Neural crest cell (in vitro differentiated cells): ENCODE measurements at regions not wholly inside any gene's neighbourhood (a gene's known extent, or its start where the extent isn't known, plus 50 kb on each side); places are given as distances from the start of the nearest gene placed in this dataset.

Experiments used
- DNase-seq: peaks from one replicate; pipeline ENCODE4 v3.0.0; 2021; ENCODE audit warnings: low read depth, mixed read lengths, low spot score
- H3K27ac Mint-ChIP-seq: one replicate; pipeline ENCODE4 v1.8.0; 2021; ENCODE audit warnings: mild to moderate bottlenecking, mixed read lengths; ENCODE audit not compliant: unreplicated experiment
- H3K27me3 Mint-ChIP-seq: 2 replicates; pipeline ENCODE4 v1.8.0; 2021; ENCODE audit warnings: low read depth, mild to moderate bottlenecking, mixed read lengths
- H3K36me3 Mint-ChIP-seq: 2 replicates; pipeline ENCODE4 v1.8.0; 2021; ENCODE audit warnings: low read depth, mild to moderate bottlenecking, mixed read lengths
- H3K4me1 Mint-ChIP-seq: 2 replicates; pipeline ENCODE4 v1.8.0; 2021; ENCODE audit warnings: mixed read lengths
- H3K4me3 Mint-ChIP-seq: one replicate; pipeline ENCODE4 v1.8.0; 2021; ENCODE audit warnings: mild to moderate bottlenecking, mixed read lengths
- H3K9me3 Mint-ChIP-seq: 2 replicates; pipeline ENCODE4 v1.8.0; 2021; ENCODE audit warnings: mixed read lengths
- TF ChIP-seq, protein P1 (sequence below): fragments of 200-600 bp; sonication (generic); conservative IDR thresholded peaks from 2 replicates; pipeline ENCODE4 v1.5.0; 2021; ENCODE audit warnings: antibody characterized with exemption, mild to moderate bottlenecking

DNA sequence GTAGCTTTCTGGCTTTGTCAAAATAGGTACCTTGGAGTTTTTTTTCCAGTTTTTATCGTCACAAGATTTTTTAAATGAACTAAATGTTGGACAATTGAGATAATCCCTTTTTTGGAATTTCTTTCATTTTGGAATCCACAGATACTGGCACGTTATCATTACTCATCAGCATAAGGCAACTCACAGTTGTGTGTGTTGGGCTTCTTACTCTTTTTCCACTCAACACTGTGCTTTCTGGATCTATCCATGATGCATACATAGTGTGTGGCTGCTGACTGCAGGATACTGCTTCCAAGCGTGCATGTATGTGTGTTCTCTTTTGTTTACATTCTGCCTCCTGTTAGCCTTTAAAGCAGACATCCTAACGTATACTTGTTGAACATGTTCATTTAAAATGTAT lies 113.5 kb upstream of the FAM9A start:
- H3K4me3 Mint-ChIP-seq = no peak overlapping the region

DNA sequence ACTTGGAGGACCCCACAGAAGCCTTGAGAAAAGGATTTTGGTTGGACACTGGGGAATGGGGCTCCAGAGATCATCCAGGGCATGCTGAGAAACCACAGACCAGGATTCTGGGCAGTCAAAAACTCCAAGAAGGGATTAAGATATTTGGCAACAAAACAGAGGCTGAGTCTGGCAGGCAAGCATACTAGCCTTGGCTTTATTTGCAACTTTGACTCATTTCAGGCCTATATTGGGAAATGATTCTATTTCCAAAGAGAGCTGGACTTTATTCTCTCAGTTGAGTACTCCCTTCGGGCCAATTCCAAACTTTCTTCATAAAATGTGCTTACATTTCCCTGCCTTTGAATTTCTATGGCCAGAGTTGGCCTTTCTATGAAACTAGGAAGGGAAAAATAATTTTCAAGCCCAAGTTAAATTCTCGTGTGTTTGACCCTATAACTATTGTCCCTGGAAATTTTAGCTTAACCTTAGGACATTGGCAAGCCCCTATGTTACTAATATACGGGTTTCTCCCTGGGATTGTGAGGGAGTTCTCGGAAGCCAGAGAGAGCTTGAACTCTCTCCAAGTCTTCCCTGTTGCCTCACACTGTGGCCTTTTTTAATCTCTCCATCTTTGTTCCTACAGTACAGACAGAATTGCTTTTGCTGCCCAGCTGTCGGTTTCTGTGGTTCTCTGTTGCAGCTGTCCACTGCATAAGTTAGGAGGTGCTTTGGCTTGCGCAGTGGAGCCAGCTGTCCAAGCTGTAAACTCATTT lies 112.6 kb upstream of the FAM9A start:
- Mint-ChIP-seq H3K27me3 (no peaks in the 10 kb centered on the region), H3K4me3 (no peak overlapping the region), H3K27ac (no peak overlapping the region), H3K4me1 (no peaks in the 10 kb centered on the region), H3K36me3 (no peaks in the 10 kb centered on the region), H3K9me3 (peaks cover 6% of the 10 kb centered on the region)
- TF ChIP-seq, protein P1, sequence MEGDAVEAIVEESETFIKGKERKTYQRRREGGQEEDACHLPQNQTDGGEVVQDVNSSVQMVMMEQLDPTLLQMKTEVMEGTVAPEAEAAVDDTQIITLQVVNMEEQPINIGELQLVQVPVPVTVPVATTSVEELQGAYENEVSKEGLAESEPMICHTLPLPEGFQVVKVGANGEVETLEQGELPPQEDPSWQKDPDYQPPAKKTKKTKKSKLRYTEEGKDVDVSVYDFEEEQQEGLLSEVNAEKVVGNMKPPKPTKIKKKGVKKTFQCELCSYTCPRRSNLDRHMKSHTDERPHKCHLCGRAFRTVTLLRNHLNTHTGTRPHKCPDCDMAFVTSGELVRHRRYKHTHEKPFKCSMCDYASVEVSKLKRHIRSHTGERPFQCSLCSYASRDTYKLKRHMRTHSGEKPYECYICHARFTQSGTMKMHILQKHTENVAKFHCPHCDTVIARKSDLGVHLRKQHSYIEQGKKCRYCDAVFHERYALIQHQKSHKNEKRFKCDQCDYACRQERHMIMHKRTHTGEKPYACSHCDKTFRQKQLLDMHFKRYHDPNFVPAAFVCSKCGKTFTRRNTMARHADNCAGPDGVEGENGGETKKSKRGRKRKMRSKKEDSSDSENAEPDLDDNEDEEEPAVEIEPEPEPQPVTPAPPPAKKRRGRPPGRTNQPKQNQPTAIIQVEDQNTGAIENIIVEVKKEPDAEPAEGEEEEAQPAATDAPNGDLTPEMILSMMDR = no peak
- no peak for DNase-seq

More for the DNA sequence above, 113.5 kb upstream of the FAM9A start:
- no peaks in the 10 kb centered on the region for H3K36me3 Mint-ChIP-seq
- DNase-seq = no peak
- no peak overlapping the region for H3K27ac Mint-ChIP-seq
- TF ChIP-seq, protein P1 = no peak
- no peaks in the 10 kb centered on the region for H3K4me1 Mint-ChIP-seq
- H3K9me3 Mint-ChIP-seq = peaks cover 3% of the 10 kb centered on the region
- H3K27me3 Mint-ChIP-seq = no peaks in the 10 kb centered on the region

DNA sequence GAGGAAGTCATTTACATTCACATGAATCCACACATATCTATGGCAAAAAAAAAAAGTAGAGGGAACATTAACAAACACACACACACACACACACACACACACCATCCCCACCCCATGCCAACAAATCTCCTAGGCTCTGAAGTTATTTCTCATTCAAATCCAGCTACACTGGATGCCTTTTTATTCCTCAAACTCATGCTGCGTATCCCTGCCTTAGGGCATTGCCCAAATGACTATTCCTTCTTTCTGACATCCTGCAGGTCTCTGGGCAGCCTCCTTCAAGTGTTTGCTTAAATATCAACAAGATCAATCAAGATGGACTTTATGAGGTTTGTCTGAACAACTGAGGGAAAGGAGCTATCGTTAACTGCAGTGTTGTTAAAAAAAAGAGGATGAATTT lies 106.5 kb upstream of the FAM9A start:
- Mint-ChIP-seq H3K4me3 (no peak overlapping the region), H3K9me3 (peaks cover 7% of the 10 kb centered on the region), H3K4me1 (no peaks in the 10 kb centered on the region), H3K27me3 (no peaks in the 10 kb centered on the region), H3K36me3 (no peaks in the 10 kb centered on the region), H3K27ac (no peak overlapping the region)
- TF ChIP-seq, protein P1 = no peak
- no peak for DNase-seq

DNA sequence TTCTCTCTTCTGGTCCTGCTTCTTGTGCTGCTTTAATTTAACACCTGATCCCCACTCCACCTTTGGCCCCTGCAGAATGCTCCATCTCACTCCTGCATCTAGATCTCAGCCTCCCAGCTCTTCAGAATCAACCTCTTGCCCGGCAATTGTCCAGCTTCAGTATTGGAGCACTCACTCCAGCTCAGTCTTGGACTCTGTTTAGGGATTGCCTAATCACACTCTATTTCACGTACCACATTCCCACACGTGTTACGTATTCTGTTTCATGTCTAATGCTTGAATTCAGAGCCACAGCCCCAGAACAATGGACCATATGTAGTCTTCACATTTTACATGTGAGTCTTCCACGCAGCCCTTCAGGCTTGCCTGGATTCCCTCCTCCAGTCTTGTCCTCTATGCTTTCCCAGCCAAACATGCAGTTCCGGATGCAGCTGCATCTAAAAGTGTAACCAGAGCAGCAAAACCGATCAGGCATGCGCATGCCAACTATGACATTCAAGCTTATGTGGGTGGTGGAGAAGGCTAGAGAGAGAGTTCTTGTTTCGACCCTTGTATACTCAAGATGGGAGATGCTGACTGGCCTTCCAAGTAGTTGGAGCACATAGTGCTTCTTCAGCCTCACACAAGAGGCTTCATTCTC lies 105.2 kb upstream of the FAM9A start:
- no peak for DNase-seq
- H3K36me3 Mint-ChIP-seq = no peaks in the 10 kb centered on the region
- no peaks in the 10 kb centered on the region for H3K4me1 Mint-ChIP-seq
- no peaks in the 10 kb centered on the region for H3K27me3 Mint-ChIP-seq
- TF ChIP-seq, protein P1 = no peak
- no peak overlapping the region for H3K4me3 Mint-ChIP-seq
- H3K27ac Mint-ChIP-seq = no peak overlapping the region
- H3K9me3 Mint-ChIP-seq = peaks cover 7% of the 10 kb centered on the region

DNA sequence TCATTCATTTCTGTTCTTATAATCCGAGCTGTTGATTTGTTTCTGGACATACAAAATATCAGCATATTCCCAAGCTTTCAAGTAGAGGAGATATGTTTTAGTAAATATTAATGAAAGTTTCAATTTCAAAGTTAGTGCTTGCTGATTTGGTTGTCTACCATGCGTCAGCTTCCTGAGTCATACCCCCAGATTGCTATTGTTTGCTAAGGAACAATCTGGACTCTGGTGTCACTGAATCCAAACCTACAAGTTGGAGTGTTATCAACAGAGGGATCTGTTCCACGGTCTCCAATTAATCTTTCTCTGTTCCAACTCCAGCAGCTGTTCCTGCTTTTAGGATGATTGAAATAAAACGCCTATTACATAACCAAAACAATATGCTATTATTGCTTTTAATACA lies 96.1 kb upstream of the FAM9A start:
- Mint-ChIP-seq H3K4me1 (no peaks in the 10 kb centered on the region), H3K27ac (no peak overlapping the region), H3K27me3 (no peaks in the 10 kb centered on the region), H3K36me3 (peaks cover 9% of the 10 kb centered on the region), H3K9me3 (peaks cover 26% of the 10 kb centered on the region), H3K4me3 (no peak overlapping the region)
- no peak for DNase-seq
- TF ChIP-seq, protein P1 = no peak
